BJ (cell line): ENCODE measurements at regions not wholly inside any gene's neighbourhood (a gene's known extent, or its start where the extent isn't known, plus 50 kb on each side); places are given as distances from the start of the nearest gene placed in this dataset.

Source experiments
- CTCF ChIA-PET: fragments of 350-600 bp; formaldehyde crosslinking; extraction: SDS; loops from one replicate; lab custom pipeline; 2021; ENCODE audit warnings: antibody characterized with exemption, inconsistent platforms; lab: Yijun Ruan, JAX
- POLR2A ChIA-PET: fragments of 300-600 bp; sonication (Branson Sonifier 250); formaldehyde crosslinking; extraction: SDS; loops from one replicate; lab custom pipeline; 2021; ENCODE audit warnings: antibody characterized with exemption; lab: Charles Lee
- DNase-seq: peaks from one replicate; pipeline ENCODE4 v3.0.0-alpha.2; 2011; ENCODE audit warnings: low read depth
- H3K27me3 ChIP-seq: 2 replicates; pipeline ENCODE4 v1.6.0; 2011; ENCODE audit warnings: low read length; ENCODE audit not compliant: control insufficient read depth, insufficient read depth
- H3K36me3 ChIP-seq: 2 replicates; pipeline ENCODE4 v1.5.1; 2011; ENCODE audit warnings: low read length; ENCODE audit not compliant: control insufficient read depth, insufficient read depth
- H3K4me3 ChIP-seq: 2 replicates; pipeline ENCODE4 v1.5.1; 2011; ENCODE audit warnings: low read depth, mild to moderate bottlenecking, control low read depth, low read length
- TF ChIP-seq, protein P1 (sequence below): IDR thresholded peaks from 2 replicates; pipeline ENCODE4 v1.5.1; 2011; ENCODE audit warnings: low read depth, mild to moderate bottlenecking, control low read depth, inconsistent platforms, low read length, moderate library complexity; ENCODE audit not compliant: insufficient read depth

DNA sequence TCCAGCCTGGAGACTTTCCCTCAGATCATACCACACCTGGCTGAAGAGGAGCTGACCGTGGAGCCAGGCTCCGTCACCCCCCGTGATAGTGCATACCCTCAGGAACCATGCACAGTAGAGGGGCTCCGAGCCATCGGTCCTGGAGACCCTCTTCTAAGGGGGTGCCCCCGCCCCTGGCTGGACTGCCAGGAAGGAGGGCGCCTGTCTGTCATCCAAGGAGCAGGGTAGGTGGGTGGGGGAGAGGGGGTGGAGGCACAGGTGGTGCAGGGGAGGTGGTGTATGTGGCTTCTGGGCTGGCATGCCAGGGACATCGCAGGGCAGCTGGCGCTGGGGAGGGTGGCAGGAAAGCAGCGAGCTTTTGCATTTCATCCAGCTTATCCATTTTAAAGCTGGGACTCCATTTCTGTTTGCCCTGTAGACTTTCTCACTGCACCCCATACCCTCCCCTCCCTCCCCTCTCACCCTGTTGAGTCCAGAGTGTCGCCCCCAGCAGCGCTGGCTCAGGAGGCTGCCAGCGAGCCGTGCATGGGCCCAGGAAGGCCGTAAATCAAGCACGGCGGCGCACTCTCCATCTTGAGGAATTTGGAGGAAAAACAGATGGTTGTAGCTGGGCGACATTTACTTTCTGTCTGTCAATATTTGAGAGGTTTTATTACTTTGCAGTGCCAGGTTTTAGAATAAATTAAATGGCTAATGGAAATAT lies 56.2 kb upstream of the HS6ST1 start:
- CTCF ChIA-PET = interaction anchor here (0.8 kb wide), 1 partner anchor 19 kb away, joined by 3 read pairs; no protein-coding TSS in a partner anchor
- no peak overlapping the region for H3K4me3 ChIP-seq
- no peaks in the 10 kb centered on the region for H3K27me3 ChIP-seq
- TF ChIP-seq, protein P1, sequence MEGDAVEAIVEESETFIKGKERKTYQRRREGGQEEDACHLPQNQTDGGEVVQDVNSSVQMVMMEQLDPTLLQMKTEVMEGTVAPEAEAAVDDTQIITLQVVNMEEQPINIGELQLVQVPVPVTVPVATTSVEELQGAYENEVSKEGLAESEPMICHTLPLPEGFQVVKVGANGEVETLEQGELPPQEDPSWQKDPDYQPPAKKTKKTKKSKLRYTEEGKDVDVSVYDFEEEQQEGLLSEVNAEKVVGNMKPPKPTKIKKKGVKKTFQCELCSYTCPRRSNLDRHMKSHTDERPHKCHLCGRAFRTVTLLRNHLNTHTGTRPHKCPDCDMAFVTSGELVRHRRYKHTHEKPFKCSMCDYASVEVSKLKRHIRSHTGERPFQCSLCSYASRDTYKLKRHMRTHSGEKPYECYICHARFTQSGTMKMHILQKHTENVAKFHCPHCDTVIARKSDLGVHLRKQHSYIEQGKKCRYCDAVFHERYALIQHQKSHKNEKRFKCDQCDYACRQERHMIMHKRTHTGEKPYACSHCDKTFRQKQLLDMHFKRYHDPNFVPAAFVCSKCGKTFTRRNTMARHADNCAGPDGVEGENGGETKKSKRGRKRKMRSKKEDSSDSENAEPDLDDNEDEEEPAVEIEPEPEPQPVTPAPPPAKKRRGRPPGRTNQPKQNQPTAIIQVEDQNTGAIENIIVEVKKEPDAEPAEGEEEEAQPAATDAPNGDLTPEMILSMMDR = no peak
- H3K36me3 ChIP-seq = no peaks in the 10 kb centered on the region
- POLR2A ChIA-PET = interaction anchor here (0.7 kb wide), 1 partner anchor 12 kb away, joined by 3 read pairs; no protein-coding TSS in a partner anchor
- DNase-seq = no peak

DNA sequence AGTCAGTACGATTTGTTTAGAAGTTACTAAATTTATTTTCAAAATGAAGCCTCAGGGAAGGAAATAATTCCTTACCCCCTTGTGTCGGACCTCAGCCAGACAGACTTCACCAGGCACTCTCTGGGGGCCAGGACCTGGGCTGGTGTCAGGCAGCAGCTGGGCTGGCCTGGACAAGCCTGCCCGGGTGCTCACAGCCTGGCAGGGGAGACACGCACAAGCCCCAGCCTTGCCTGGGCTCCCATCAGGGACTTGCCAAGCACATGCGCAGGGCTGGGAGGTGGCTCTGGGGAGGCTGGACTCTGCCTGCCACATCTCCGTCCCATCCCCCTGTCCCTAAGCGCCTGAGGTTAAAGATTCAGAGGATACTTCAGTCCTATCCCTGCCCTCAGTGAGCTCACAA lies 56.8 kb upstream of the HS6ST1 start:
- CTCF ChIA-PET = no interaction called here

DNA sequence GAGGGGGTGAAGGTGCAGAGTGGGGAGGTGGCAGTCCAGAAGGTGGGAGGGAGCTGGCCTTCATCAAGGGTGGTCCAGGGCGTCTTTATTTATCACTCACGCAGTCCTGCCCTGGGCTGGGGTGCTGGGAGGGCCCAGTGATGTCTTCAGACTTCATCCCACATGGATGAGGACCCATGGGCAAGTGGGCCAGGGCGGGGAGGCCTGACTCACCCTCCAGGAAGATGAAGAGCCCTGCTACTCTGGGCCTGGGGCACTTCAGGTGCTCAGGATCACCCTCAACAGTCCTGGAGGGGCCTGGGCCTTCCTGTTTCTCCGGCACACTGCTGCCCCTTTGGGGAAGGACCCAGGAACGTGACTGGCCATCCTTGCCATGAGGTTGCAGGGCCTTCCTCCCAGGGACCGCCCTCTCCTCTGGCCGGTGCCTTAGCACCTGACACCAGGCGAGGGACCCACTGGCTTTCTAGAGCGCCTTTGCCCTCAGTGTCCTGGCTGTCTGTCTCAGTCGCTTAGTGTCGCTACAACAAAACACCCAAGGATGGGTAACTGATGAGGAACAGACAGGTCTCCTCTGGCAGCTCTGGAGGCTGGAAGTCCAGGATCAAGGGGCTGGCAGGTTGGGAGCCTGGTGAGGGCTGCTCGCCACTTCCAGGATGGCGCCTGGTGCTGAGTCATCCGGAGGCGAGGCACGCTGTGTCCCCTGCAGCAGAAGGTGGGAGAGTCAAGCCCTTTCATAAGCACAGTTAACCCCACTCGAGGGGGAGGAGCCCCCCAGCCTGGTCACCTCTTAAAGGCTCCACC lies 57.8 kb upstream of the HS6ST1 start:
- ChIA-PET CTCF (no interaction called here), POLR2A (no interaction called here)
- Histone ChIP-seq H3K36me3 (no peaks in the 10 kb centered on the region), H3K27me3 (no peaks in the 10 kb centered on the region), H3K4me3 (no peak overlapping the region)
- TF ChIP-seq, protein P1 = no peak
- DNase-seq = no peak

More for the DNA sequence above, 56.8 kb upstream of the HS6ST1 start:
- no peaks in the 10 kb centered on the region for H3K36me3 ChIP-seq
- POLR2A ChIA-PET = interaction anchor here (0.7 kb wide), 1 partner anchor 13 kb away, joined by 3 read pairs; no protein-coding TSS in a partner anchor
- H3K27me3 ChIP-seq = no peaks in the 10 kb centered on the region
- H3K4me3 ChIP-seq = no peak overlapping the region
- DNase-seq = no peak
- TF ChIP-seq, protein P1 = no peak

DNA sequence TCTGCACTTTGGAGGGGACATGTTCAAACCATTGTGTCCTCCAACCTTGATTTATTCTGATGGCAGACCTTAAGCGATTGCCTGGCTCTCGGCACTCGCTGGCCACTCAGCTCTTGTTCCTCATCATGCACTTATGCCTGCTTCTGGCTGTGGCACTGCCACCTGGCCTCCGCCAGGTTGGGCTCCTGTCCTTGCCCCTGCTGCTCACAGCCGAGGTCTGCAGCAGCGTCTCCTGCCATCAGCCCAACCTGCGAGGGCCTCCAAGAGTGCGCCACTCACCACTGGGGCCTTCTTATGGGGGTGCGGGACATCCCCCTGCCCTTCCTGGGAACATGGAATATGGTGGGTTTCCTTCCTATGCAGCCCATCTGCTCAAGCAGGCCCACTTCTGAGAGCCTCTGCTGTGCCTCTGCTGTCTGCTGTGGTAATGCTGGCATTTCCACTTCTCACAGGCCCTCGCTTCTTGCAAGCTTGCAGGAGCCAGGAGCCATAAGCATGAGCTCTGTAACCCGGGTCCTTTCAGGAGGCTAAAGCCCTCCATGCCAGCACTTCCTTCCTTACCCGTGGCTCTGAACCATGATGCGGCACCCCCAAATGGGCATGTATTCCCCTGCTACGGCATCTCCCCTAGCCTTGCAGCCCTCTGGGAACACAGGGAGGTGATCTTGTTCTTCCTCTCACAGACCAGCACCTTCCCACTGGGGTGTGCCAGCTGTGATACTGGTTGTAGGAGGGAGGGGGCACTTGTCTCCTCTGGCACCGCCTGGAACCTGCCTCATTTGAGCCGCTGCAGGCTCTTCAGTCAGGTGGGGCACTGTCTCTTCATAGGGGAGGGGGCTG lies 58.6 kb upstream of the HS6ST1 start:
- ChIA-PET POLR2A (no interaction called here), CTCF (no interaction called here)
- TF ChIP-seq, protein P1 = no peak
- DNase-seq = no peak
- no peaks in the 10 kb centered on the region for H3K27me3 ChIP-seq
- no peaks in the 10 kb centered on the region for H3K36me3 ChIP-seq
- no peak overlapping the region for H3K4me3 ChIP-seq
